ENCODE measurements at regions not wholly inside any gene's neighbourhood (a gene's known extent, or its start where the extent isn't known, plus 50 kb on each side); places are given as distances from the start of the nearest gene placed in this dataset.

GRCh38 chr11:111045874-111046273, 199.7 kb upstream of the POU2AF2 start:
- H2AFZ ChIP-seq (ENCODE audit: control insufficient read depth, low read depth, low read length): no peak overlapping the region
- ChIA-PET POLR2A (no interaction called here), RAD21 (ENCODE audit: unreplicated experiment) (no interaction called here), CTCF (no interaction called here), SMC1A (ENCODE audit: uncharacterized antibody, unreplicated experiment) (interaction anchor here (0.8 kb wide), 1 partner anchor 46 kb away, joined by 3 read pairs; no protein-coding TSS in a partner anchor)
- WGBS (ENCODE audit: insufficient coverage, insufficient replicate concordance, low lambda C conversion rate, missing lambda C conversion rate): 100% methylated on average over 1 of the region's 1 CpG
- no peak for FAIRE-seq
- H3K4me3 ChIP-seq: no peak overlapping the region
- H3K4me2 ChIP-seq (ENCODE audit: control insufficient read depth, insufficient read depth): no peak overlapping the region
- in situ Hi-C loops (cut with MboI): no loop called here
- DNase-seq (ENCODE audit: low read depth, low spot score): no peak
- H4K20me1 ChIP-seq (ENCODE audit: control insufficient read depth, insufficient read depth): no peaks in the 10 kb centered on the region
- no peaks in the 10 kb centered on the region for H3K4me1 ChIP-seq (ENCODE audit: control insufficient read depth, insufficient read depth, low read length)
- no peaks in the 10 kb centered on the region for H3K27me3 ChIP-seq (replicated peaks in 1 of 2; ENCODE audit: control insufficient read depth in 2 of 2, insufficient read depth in 2 of 2, low read length in 1 of 2)
- H3K9me3 ChIP-seq (replicated peaks; ENCODE audit: control insufficient read depth, insufficient read depth, low read length): no peaks in the 10 kb centered on the region
- no TSS peak for BruUV-seq (replicated peaks)
- TF ChIP-seq STAT3 (IDR thresholded peaks at IDR 0.05; ENCODE audit: low read depth, low read length): no peak
- no peak for TF ChIP-seq KAT2A (conservative IDR thresholded peaks at IDR 0.05; ENCODE audit: control insufficient read depth, low read depth, low read length)
- no peak for TF ChIP-seq IRF3 (IDR thresholded peaks at IDR 0.05)
- TF ChIP-seq CHD2 (IDR thresholded peaks at IDR 0.05; ENCODE audit: borderline replicate concordance, low read depth, low read length): no peak
- TF ChIP-seq KLF5 (IDR thresholded peaks at IDR 0.05; ENCODE audit: partially characterized antibody): no peak
- no peak for TF ChIP-seq SMARCA5 (IDR thresholded peaks at IDR 0.05)
- no peak for TF ChIP-seq ZNF274 (IDR thresholded peaks at IDR 0.05; ENCODE audit: insufficient read depth, insufficient read length)
- no peak for TF ChIP-seq ATF7 (IDR thresholded peaks at IDR 0.05; ENCODE audit: low read depth)
- no peak for TF ChIP-seq WRNIP1 (IDR thresholded peaks at IDR 0.05; ENCODE audit: borderline replicate concordance, low read depth, low read length)
- no peak for TF ChIP-seq E2F8 (IDR thresholded peaks at IDR 0.05; ENCODE audit: low read depth, partially characterized antibody)
- TF ChIP-seq MYC (IDR thresholded peaks at IDR 0.05; ENCODE audit: insufficient read depth, insufficient read length, insufficient replicate concordance, low read length, severe bottlenecking): no peak
- TF ChIP-seq CTCF (IDR thresholded peaks at IDR 0.05 in 2 of 3, conservative IDR thresholded peaks at IDR 0.05 in 1 of 3; ENCODE audit: control insufficient read depth in 2 of 3, extremely low read depth in 1 of 3, insufficient read depth in 1 of 3, low read depth in 3 of 3, low read length in 3 of 3): no peak
- no peak for TF ChIP-seq TCF12 (IDR thresholded peaks at IDR 0.05; ENCODE audit: low read depth, low read length)
- no peak for TF ChIP-seq POU2F2 (IDR thresholded peaks at IDR 0.05; ENCODE audit: borderline replicate concordance, low read depth, low read length)
- TF ChIP-seq POLR2AphosphoS5 (IDR thresholded peaks at IDR 0.05; ENCODE audit: low read length): no peak
- no peak for TF ChIP-seq RAD21 (IDR thresholded peaks at IDR 0.05; ENCODE audit: insufficient read depth, low read depth, low read length)
- H3K36me3 ChIP-seq (ENCODE audit: control insufficient read depth in 2 of 2, insufficient read depth in 2 of 2, low read length in 1 of 2): no peaks in the 10 kb centered on the region
- no peak overlapping the region for H3K9ac ChIP-seq (ENCODE audit: control insufficient read depth, insufficient read depth, low read length)
- no peaks in the 10 kb centered on the region for H3K79me2 ChIP-seq (ENCODE audit: control insufficient read depth, insufficient read depth, low read length)
- intact Hi-C loops (cut with micrococcal nuclease; ENCODE audit: unreplicated experiment): no loop called here
- no peak for ATAC-seq
- no peak overlapping the region for H3K27ac ChIP-seq (ENCODE audit: control insufficient read depth, insufficient read depth)

All from GM12878 (cell line).